ENCODE measurements at regions not wholly inside any gene's neighbourhood (a gene's known extent, or its start where the extent isn't known, plus 50 kb on each side); places are given as distances from the start of the nearest gene placed in this dataset.

DNA sequence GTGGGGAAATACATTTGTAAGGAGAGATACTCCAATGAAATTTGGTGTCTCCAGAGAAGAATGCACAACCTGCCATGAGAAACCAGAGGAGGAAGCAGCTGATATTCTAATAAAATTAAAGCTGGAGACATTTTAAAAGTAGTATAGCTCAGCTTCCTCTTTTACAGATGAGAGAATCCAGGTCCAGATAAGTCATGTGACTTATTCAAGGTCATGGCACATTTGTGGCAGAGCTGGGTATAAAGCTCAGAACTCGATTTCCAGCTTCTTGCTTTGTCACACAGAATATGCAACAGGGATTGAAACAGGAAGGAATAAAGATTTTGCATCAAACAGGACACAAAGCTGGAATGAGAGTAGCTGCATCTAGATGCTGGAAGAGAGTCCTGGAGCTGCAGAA is 174.8 kb downstream of the EMP1 start:
- 50 to 65% (median 52%) methylated on average over 1 of the region's 1 CpG for WGBS, 3 donors
- ATAC-seq (no peak), DNase-seq (no peak)
- Histone ChIP-seq H3K4me3 (no peak overlapping the region), H3K27ac (no peak overlapping the region), H3K27me3 (ENCODE audit: insufficient read depth in 3 of 3, low read length in 2 of 3) (no peaks in the 10 kb centered on the region), H3K4me1 (peaks cover 7% of the 10 kb centered on the region), H3K36me3 (ENCODE audit: insufficient read depth in 1 of 2, low read depth in 1 of 2) (no peaks in the 10 kb centered on the region), H3K9me3 (no peaks in the 10 kb centered on the region)
- intact Hi-C loops (cut with DNase I): no loop called here
- TF ChIP-seq, protein P1, sequence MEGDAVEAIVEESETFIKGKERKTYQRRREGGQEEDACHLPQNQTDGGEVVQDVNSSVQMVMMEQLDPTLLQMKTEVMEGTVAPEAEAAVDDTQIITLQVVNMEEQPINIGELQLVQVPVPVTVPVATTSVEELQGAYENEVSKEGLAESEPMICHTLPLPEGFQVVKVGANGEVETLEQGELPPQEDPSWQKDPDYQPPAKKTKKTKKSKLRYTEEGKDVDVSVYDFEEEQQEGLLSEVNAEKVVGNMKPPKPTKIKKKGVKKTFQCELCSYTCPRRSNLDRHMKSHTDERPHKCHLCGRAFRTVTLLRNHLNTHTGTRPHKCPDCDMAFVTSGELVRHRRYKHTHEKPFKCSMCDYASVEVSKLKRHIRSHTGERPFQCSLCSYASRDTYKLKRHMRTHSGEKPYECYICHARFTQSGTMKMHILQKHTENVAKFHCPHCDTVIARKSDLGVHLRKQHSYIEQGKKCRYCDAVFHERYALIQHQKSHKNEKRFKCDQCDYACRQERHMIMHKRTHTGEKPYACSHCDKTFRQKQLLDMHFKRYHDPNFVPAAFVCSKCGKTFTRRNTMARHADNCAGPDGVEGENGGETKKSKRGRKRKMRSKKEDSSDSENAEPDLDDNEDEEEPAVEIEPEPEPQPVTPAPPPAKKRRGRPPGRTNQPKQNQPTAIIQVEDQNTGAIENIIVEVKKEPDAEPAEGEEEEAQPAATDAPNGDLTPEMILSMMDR (IDR thresholded peaks at IDR 0.05): no peak

DNA sequence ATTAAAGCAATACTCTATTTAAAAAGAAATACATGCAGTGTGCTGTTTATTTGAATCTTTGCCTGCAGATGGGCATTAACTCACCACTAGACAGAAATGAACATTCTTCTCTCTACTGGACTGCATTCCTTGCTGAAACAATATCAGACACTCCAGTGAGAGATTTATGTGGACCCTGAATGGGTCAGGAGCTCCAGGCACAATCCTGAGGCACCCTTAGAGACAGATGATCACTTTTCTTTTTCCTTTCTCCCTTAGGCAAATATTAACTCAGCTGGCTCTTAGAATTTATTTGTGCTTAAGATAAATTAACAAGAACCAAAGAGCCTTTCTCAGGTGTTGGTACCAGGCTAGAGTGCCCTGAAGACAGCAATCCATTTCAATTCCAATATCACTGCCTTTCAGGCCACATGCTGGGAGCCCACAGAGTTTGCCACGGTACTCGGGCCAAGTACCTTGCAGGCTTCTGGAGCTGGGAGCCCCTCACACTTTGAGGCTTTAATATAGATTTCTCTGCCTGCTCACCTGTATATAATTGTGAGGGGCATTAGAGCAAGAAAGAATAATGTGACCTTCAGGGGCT is 173.0 kb downstream of the EMP1 start:
- H3K36me3 ChIP-seq (ENCODE audit: insufficient read depth in 1 of 2, low read depth in 1 of 2): no peaks in the 10 kb centered on the region
- H3K4me3 ChIP-seq: no peak overlapping the region
- peaks cover under 1% of the 10 kb centered on the region for H3K4me1 ChIP-seq
- no peak for ATAC-seq
- DNase-seq: no peak
- H3K27ac ChIP-seq: no peak overlapping the region
- H3K9me3 ChIP-seq: no peaks in the 10 kb centered on the region
- WGBS, 3 donors: 95 to 97% (median 96%) methylated on average over 2 of the region's 2 CpGs
- TF ChIP-seq, protein P1 (IDR thresholded peaks at IDR 0.05): no peak
- peaks cover 0 to 3% (median 0%) of the 10 kb centered on the region in 3 donors for H3K27me3 ChIP-seq (ENCODE audit: insufficient read depth in 3 of 3, low read length in 2 of 3)
- intact Hi-C loops (cut with DNase I): loop anchor here (5.0 to 10.0 kb wide), 2 partner anchors 175 to 798 kb away; no protein-coding TSS in a partner anchor

DNA sequence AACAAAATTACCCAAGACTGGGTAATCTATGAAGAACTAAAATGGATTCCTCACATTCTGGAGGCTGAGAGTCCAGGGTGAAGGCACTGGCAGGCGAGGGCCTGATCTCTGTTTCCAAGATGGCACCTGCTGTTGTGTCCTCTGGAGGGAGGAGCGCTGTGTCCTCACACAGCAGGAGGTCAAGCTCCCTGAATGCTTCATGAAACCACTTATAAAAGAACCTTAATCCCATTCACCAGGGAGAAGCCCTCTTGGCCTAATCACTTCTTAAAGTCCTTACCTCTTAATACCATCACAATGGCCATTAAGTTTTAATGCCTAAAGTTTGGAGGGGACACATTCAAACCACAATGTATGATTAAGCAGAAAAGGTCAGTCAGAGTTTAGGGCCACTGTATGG is 172.4 kb downstream of the EMP1 start:
- Histone ChIP-seq H3K4me3 (no peak overlapping the region), H3K27ac (no peak overlapping the region), H3K4me1 (no peaks in the 10 kb centered on the region), H3K36me3 (ENCODE audit: insufficient read depth in 1 of 2, low read depth in 1 of 2) (no peaks in the 10 kb centered on the region), H3K27me3 (ENCODE audit: insufficient read depth in 3 of 3, low read length in 2 of 3) (peaks cover 0 to 3% (median 0%) of the 10 kb centered on the region in 3 donors), H3K9me3 (no peaks in the 10 kb centered on the region)
- WGBS, 3 donors: 92 to 96% (median 93%) methylated on average over 2 of the region's 2 CpGs
- intact Hi-C loops (cut with DNase I): loop anchor here (5.0 to 10.0 kb wide), 2 partner anchors 176 to 798 kb away; no protein-coding TSS in a partner anchor
- no peak for ATAC-seq
- DNase-seq: no peak
- TF ChIP-seq, protein P1 (IDR thresholded peaks at IDR 0.05): no peak

DNA sequence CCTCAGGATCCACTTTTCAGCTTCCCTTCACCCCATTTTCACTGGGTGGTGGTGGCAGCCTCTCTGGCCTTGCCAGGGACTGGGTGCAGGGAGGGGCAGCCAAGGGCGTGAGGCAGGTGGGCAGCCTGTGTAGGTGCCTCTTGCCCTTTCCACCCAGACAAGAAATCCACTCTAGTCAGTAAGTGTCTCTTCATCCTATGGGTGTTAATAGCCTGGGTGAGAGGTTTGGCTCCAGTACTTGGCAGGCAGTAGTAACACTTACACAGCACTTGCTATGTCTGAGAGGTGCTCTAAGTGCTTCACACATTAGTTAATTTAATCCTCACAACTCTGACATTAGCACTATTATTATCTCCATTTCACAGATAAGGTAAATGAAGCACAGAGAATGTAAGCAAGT is 171.9 kb downstream of the EMP1 start:
- ATAC-seq: peak in 1 of 4 donors; percentile 5
- WGBS, 3 donors: 78 to 91% (median 88%) methylated on average over 1 of the region's 1 CpG
- H3K36me3 ChIP-seq (ENCODE audit: insufficient read depth in 1 of 2, low read depth in 1 of 2): no peaks in the 10 kb centered on the region

More for the DNA sequence above, 171.9 kb downstream of the EMP1 start:
- intact Hi-C loops (cut with DNase I): loop anchor here (5.0 to 10.0 kb wide), 2 partner anchors 176 to 799 kb away; no protein-coding TSS in a partner anchor
- Histone ChIP-seq H3K27me3 (ENCODE audit: insufficient read depth in 3 of 3, low read length in 2 of 3) (peaks cover 0 to 3% (median 0%) of the 10 kb centered on the region in 3 donors), H3K4me3 (no peak overlapping the region), H3K27ac (no peak overlapping the region), H3K4me1 (no peaks in the 10 kb centered on the region), H3K9me3 (no peaks in the 10 kb centered on the region)
- TF ChIP-seq, protein P1 (IDR thresholded peaks at IDR 0.05): no peak
- DNase-seq: no peak
